SW 1271 (cell line): ENCODE measurements at regions not wholly inside any gene's neighbourhood (a gene's known extent, or its start where the extent isn't known, plus 50 kb on each side); places are given as distances from the start of the nearest gene placed in this dataset.
"Not testable (repeated sequence)": the region's sequence is repeated elsewhere in the genome, so short reads cannot be mapped to it uniquely, and the experiment has no call there.

Source experiments
- DNase-seq, 2 experiments: peaks; one replicate each; lab custom pipeline; 2025; lab: John Stamatoyannopoulos, UW

GRCh38 chr6:12545619-12546409 lies 170.8 kb upstream of the PHACTR1 start:
- DNase-seq = peak; percentile 45 to 73

GRCh38 chr6:12546410-12547002 lies 170.1 kb upstream of the PHACTR1 start:
- no peak for DNase-seq

DNA sequence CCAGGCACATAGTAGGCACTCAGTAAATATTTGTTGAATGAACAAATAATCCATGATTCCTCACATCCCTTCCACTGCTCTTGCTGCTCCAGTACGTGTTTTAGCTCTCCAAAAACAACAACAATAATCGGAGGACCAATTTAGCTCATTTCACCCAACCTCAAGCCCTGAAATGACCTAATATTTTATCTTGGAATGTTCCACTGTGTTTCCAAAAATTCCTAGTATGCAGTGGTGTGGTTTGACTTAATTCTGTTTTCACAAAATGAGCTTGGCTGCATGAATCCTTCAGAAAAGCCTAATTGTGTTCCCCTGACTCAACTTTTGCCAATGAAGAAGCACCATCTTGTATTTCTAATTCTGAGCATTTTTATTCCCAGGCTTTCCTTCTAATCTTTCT lies 168.0 kb upstream of the PHACTR1 start:
- no peak for DNase-seq

- DNase-seq = not testable (repeated sequence)
These were observed 167.1 kb upstream of the PHACTR1 start for GRCh38 chr6:12549445-12549844.

- not testable (repeated sequence) for DNase-seq
These were observed 161.7 kb upstream of the PHACTR1 start for GRCh38 chr6:12554820-12555219.

DNA sequence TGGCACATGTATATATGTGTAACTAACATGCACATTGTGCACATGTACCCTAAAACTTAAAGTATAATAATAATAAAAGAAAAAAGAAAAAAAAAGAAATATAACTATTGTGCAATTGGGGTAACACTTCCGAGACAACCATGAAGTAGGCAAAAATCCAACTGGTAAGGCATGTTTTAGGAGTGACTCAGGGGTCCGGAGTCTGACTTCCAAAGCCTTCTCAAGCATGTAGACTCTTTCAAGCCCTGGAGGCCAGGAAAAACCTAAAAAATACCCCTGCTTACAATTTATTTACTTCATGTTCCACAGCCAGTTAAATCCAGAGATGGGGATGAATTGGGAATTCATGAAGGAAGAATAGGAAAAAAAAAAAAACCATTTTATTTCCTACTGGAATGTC lies 161.3 kb upstream of the PHACTR1 start:
- no peak for DNase-seq

GRCh38 chr6:12555781-12556180 lies 160.8 kb upstream of the PHACTR1 start:
- DNase-seq = no peak

- DNase-seq = no peak
These were observed 158.8 kb upstream of the PHACTR1 start for GRCh38 chr6:12557765-12558164.

- DNase-seq = no peak
These were observed 156.3 kb upstream of the PHACTR1 start for GRCh38 chr6:12560315-12560714.

DNA sequence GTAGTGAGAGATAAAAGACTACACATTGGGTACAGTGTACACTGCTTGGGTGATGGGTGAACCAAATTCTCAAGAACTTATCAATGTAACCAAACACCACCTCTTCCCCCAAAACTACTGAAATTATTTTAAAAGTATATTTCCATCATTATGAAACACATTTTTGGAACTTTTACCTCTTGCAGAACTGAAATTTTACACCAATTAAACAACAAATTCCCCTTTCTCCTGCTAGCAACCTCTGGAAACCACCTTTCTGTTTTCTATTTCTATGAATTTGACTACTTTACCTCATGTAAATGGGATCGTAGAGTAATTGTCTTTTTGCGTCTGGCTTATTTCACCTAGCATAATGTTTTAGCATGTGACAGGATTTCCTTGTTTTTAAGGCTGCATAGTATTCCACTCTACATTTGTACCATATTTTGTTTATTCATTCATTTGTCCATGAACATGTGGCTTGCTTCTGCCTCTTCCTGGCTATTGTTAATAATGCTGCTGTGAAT lies 149.9 kb upstream of the PHACTR1 start:
- no peak for DNase-seq

- DNase-seq = no peak
These were observed 148.9 kb upstream of the PHACTR1 start for GRCh38 chr6:12567682-12568081.

- DNase-seq = no peak
These were observed 146.9 kb upstream of the PHACTR1 start for GRCh38 chr6:12569646-12570045.

DNA sequence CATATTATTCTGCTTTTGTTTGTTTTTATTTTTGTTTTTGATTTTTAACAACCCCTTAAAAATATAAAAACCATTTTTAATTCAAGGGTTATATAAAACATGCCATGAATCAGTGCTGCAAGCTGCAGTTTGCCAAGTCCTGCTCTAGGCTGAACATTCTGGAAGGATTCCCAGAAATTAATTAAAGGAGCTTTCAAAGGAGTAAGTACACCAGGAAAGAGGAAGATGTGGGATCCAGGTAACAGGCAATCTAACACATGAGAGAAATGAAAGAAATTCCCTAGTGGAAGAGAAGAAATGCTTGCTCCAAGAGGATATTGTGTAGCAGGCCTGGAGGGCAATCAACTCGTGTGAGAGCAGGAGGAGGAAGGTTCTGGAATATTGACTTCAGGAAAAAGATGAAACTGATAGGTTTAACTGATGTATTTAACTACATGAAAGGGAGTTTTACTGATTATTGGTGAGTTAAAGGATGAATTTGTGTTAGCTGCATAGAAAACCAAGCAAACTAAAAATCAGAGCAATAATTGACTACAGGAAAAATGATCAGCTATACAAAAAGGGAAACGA lies 146.0 kb upstream of the PHACTR1 start:
- no peak for DNase-seq

- DNase-seq = peak; percentile 74 to 93
These were observed 143.4 kb upstream of the PHACTR1 start for GRCh38 chr6:12572896-12573827.

- DNase-seq = no peak
These were observed 140.6 kb upstream of the PHACTR1 start for GRCh38 chr6:12575961-12576360.

GRCh38 chr6:12576389-12576788 lies 140.2 kb upstream of the PHACTR1 start:
- peak in 1 of 2 experiments; percentile 35 for DNase-seq

DNA sequence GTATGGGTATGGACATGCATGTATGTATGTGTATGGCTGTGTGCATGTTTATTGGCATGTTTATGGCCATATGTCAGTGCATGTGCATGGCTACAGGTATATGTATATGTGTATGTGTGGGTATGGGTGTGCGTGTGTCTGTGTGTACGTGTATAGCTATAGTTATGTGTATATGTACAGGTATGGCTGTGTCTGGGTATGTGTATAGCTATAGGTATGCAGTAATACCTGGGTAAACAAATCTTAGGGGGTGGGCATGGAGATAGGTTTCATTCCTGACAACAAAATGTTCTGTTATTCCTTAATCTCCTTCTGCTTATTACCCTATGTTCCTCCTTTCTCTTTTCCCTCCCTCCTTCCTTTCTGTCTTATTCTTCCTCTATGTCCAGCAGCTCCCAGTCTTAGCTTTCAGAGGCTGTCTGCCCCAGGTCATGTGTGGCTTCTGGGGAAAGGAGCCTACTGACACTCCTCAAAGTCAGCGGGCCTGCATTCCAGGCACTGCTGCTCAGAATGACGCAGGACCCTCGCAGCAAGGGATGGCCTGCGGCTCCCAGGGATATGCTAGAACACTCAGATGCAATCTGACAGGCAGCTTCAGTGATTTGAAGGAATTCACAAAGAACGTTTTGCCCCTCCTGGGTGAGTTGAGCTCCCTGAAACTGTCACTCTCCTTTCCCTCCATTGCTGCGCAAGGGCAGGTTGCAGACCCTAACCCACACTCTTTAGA lies 139.3 kb upstream of the PHACTR1 start:
- no peak for DNase-seq

DNA sequence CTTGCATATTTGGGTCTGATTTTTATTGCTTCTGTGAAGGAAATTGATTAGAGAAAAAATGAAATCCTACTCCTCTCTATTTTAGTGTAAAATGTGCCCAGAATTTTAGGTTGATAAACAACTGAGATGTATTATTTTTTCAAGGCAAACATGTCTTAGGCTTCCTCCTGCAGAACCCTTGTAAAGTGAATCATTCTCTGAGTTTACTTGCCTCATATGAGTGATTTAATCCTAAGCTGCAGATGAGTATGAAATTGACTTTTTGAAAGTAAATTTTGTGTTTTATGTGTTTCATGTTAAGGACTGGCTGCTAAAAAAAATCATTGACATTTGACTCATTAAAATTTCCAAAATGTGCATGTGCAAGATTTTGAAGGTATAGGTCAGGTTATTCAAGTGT lies 138.5 kb upstream of the PHACTR1 start:
- DNase-seq = no peak

- DNase-seq = no peak
These were observed 137.8 kb upstream of the PHACTR1 start for GRCh38 chr6:12578751-12579150.

- no peak for DNase-seq
These were observed 136.3 kb upstream of the PHACTR1 start for GRCh38 chr6:12580290-12580689.

- DNase-seq = no peak
These were observed 134.0 kb upstream of the PHACTR1 start for GRCh38 chr6:12582421-12583110.
